ENCODE measurements at regions not wholly inside any gene's neighbourhood (a gene's known extent, or its start where the extent isn't known, plus 50 kb on each side); places are given as distances from the start of the nearest gene placed in this dataset.

DNA sequence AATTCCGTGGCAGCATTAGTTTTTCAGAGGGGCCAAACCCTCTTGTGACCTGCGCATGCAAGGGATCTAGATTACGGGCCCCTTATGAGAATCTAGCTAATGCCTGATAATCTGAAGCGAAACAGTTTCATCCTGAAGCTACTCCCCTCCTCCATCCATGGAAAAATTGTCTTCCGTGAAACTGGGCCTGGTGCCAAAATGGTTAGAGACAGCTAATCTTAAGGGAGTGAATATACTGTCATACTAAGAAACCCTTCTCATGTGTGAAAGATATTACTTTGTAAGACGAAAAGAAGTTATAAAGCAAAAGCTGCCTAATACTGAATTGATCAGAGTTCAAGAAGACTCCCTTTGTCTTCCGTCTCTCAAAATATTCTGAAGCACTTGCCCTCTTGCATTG, 166.3 kb downstream of the DUSP10 start:
- TF ChIP-seq, protein P1, sequence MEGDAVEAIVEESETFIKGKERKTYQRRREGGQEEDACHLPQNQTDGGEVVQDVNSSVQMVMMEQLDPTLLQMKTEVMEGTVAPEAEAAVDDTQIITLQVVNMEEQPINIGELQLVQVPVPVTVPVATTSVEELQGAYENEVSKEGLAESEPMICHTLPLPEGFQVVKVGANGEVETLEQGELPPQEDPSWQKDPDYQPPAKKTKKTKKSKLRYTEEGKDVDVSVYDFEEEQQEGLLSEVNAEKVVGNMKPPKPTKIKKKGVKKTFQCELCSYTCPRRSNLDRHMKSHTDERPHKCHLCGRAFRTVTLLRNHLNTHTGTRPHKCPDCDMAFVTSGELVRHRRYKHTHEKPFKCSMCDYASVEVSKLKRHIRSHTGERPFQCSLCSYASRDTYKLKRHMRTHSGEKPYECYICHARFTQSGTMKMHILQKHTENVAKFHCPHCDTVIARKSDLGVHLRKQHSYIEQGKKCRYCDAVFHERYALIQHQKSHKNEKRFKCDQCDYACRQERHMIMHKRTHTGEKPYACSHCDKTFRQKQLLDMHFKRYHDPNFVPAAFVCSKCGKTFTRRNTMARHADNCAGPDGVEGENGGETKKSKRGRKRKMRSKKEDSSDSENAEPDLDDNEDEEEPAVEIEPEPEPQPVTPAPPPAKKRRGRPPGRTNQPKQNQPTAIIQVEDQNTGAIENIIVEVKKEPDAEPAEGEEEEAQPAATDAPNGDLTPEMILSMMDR (IDR thresholded peaks at IDR 0.05; ENCODE audit: low read length): no peak
- no peak for TF ChIP-seq EZH2 (IDR thresholded peaks at IDR 0.05; ENCODE audit: borderline replicate concordance, low read length)
